Glomerular endothelial cell (primary cell): ENCODE measurements at regions not wholly inside any gene's neighbourhood (a gene's known extent, or its start where the extent isn't known, plus 50 kb on each side); places are given as distances from the start of the nearest gene placed in this dataset.
"Not testable (repeated sequence)": the region's sequence is repeated elsewhere in the genome, so short reads cannot be mapped to it uniquely, and the experiment has no call there.

Experiments used
- DNase-seq: peaks from one replicate; pipeline ENCODE4 v3.0.0-alpha.2; 2011; ENCODE audit warnings: low read depth, low spot score; ENCODE audit errors: extremely low read depth

- no peak for DNase-seq
Measured at GRCh38 chr4:171538601-171539100, 274.6 kb upstream of the GALNTL6 start.

DNA sequence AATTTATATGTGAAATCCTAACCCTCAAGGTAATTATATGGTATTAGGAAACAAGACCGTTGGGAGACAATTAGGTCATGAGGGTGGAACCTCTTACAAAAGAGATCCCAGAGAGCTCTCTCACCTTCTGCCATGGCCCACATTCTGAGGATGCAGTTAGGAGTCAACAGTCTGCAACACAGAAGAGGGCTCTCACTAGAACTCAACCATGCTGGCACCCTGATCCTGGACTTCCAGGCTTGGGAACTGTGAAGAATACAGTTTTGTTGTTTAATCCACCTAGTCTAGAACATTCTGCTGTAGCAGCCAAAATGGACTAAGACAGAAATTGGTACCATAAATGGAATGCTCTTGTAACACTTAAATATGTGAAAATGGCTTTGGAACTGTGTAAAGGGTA lies 278.8 kb upstream of the GALNTL6 start:
- no peak for DNase-seq

GRCh38 chr4:171532968-171533367 lies 280.2 kb upstream of the GALNTL6 start:
- no peak for DNase-seq

DNA sequence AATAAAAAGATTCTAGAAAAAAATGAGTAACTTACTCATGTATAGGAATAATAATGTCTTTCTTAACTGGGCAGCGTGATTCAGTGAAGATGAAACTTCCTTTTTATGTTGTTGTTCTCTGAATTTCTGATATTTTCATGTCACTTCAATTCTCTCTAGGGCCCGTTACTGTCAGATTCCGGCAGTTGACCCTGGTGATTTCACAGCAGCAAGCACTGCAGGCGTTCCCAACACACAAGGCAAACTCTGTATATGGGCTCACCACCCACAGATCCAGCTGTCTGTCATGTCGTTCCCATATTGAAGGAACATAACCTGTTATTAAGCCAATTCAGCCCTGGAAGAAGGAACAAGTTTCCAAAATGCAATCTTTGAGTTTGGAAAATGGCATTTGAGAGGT lies 288.3 kb upstream of the GALNTL6 start:
- no peak for DNase-seq

DNA sequence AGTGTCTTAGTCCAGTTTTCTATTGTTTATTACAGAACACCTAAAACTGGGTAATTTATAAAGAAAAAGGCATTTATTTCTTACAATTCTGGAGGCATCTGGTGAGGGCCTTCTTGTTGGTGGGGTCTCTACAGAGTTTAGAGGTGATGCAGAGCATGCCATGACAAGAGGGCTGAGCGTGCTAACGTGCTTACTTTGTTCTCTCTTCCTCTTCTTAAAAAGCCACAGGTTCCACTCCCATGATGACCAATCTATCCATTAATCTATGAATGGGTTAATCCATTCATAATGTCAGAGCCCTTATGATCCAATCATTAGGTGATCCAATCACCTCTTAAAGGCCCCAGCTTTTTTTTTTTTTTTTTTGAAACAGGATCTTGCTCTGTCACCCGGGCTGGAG lies 291.5 kb upstream of the GALNTL6 start:
- DNase-seq: no peak

DNA sequence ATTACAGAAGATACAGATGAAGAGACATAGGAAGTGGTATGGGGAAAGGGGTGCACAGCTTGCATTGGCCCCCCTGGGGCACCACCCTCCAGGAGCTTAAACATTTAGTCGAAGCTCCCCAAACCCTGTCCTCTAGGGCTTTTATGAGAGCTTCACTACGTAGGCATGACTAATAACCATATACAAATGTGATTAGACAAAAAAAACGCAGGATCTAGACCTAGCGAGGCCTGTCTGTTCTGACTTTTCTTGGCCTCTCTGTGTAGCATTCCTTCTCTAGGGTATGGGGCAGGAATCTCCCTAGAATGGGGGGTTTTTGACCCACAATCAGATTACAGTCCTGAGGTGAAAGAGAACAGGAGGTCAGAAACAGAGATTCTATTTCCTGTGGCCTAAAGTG lies 293.7 kb upstream of the GALNTL6 start:
- DNase-seq: no peak

GRCh38 chr4:171517883-171518282 lies 295.3 kb upstream of the GALNTL6 start:
- DNase-seq: no peak

DNA sequence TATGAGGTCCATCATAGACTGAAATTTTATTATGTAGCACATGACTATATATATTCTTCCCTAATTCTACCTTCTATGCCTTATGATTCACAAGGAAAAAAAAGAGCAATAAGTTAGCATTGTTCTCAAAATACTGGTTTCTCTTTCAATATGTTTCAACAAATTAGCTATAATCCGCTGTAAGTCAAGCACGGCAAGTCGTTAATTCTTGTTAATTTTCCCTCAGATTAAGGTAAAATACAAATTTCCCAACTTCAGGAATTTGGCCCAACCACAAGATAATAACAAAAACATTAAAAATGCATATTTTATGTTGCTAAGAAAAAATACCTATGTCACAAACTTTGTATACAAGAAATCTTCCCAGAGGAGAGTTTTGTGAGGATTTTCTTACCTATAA lies 296.5 kb upstream of the GALNTL6 start:
- no peak for DNase-seq

DNA sequence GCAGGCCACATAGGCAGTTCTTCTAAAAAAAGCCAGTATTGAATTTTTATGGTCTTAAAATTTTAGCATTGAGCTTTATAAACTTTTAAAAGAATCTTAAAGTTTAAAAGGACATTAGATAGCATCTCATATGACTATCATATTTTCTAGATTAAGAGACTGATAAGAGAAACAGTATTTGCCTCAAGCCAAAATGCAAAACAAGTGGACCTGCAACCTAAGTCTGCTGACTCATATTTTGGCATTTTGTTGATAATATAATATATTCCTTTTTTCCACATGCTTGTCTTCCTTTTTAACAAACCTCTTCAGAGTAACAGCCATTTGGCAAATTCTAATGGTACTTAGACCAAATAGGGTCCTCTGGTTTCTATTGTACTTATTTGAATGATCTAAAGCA lies 328.5 kb upstream of the GALNTL6 start:
- DNase-seq: no peak

DNA sequence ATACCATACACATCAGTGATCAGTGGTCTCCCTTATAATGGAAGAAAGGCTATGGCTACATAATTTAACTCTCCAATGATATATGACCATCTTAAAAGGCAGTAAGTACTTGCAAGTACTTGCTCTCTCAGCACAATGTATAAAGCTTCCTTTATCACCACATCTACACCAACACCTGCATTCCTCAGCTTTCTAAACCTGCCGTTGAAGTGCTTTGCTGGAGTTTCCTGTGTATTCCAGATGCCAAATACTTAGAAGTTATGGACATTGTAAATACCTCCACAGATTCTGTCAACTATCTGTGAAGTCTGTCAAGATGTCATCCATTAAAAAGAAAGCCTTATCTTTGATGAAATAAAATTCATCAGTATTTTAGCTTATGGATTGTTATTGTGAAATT lies 335.0 kb upstream of the GALNTL6 start:
- no peak for DNase-seq

- not testable (repeated sequence) for DNase-seq
Measured at GRCh38 chr4:171475111-171475510, 338.1 kb upstream of the GALNTL6 start.

- DNase-seq: no peak
Measured at GRCh38 chr4:171473155-171473554, 340.0 kb upstream of the GALNTL6 start.

GRCh38 chr4:171472230-171472629 lies 341.0 kb upstream of the GALNTL6 start:
- DNase-seq: no peak

GRCh38 chr4:171464499-171464898 lies 348.7 kb upstream of the GALNTL6 start:
- DNase-seq: no peak

DNA sequence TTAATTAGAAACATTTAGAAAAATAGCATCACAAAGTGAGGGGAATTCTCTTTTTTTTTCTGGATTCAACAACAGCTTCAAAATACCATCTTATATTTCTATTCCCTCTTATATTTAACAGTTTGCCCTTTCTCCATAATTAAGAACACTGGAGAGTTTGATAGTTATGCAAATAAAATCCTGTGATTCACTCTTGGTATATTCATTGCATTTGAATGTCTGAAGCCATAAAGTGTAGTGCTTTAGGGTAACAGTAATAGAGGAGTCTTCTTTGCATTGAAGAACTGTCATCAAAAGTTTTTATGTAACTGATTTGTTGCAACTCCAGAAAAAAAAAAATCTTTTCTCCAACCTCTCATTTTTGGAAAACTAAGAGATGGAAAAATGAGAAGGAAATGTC lies 352.0 kb upstream of the GALNTL6 start:
- DNase-seq: no peak

DNA sequence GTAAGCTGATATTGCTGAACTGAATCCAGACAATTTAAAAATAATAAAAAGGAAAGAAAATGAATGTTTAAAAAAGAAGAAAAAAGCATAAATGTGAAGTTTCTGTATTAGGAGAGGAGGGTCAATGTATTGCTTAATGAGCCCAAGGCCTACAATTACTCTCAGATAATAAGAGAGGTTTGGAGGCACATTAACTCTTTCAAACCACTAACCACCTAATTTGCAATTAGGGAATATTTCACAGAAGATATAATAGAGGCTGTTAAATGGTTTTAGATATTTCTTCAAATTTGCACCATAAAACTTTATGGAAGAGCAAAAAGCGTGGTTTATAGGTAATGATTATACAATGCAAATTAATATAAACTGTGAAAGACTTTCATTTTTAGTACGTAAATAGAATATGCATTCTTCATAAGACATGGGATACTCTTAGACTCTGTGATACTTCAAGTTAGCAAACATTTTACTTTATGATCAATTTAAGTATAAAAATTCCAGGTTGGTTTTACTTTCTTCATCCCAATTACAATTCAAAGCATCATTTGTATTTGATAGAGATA lies 364.2 kb upstream of the GALNTL6 start:
- no peak for DNase-seq

DNA sequence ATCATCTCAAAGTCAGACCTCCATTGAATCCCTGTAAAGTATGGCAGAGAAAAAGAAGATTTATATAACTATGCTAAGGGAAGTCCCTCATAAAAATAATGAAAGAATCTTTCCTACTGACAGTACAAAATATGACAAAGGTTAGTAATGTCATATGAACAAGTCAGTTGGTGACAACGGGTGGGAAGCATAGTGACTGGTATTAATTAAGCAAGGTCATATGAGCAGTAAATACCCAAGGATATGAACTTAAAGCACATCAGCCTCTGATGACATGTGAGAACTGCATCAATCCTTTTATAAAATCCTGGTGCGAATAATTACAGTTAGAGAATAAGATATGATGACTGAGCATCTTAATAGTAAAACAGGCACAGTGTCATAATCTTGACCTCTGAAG lies 364.8 kb upstream of the GALNTL6 start:
- DNase-seq: no peak

GRCh38 chr4:171441300-171441941 lies 371.8 kb upstream of the GALNTL6 start:
- no peak for DNase-seq

DNA sequence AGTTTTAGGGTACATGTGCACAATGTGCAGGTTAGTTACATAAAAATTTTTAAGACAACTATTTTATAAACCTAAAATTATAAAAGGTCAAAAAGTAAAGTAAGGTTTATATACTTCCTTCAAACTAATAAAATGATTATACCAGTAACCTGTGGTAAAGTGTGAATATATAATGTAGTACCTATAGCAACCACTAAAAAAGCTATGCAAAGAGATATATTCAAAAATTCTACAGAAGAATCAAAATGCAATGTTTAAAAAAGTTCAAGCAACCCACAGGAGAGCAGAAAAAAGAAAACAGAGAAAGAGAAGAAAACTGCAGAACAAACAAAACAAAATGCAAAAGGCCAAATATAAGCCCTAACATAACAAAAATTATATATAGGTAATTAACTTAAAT lies 379.5 kb upstream of the GALNTL6 start:
- no peak for DNase-seq

DNA sequence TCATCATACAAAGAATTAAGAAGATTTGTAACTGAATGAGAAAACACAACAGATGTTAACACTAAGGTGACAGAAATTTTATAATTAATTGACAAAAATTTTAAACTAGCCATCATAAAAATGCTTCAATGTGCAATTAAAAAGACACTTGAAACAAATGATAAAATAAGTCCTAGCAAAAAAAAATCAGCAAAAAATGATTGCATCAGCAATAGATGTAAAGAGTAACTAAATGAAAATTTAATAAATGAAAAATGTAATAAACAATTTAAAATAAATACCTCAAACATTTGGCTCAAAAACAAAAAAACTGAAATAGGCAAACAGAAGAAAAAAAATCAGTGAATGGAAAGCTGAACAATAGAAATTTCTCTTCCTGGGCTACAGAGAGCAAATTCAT lies 380.7 kb upstream of the GALNTL6 start:
- no peak for DNase-seq

DNA sequence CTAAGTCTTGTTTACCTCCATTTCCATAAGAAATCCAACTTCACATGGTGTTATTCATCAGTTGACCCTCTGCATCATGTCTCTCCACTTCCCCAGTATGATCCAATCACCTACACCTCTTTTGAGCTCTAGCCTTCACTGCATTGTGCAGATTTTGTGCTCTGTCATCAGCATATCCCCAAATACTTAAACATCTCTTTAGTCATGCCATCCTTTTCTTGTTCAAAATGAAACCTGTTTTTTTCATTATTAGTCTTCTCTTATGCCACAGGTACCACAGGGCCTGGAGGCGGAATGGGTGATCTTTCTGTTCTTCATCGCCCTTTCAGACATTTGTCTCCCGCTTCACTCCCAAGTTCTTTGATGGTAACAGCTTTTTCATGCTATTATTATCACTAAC lies 382.7 kb upstream of the GALNTL6 start:
- DNase-seq: no peak

- no peak for DNase-seq
Measured at GRCh38 chr4:171397175-171397574, 416.0 kb upstream of the GALNTL6 start.

- no peak for DNase-seq
Measured at GRCh38 chr4:171390626-171391025, 422.6 kb upstream of the GALNTL6 start.
